HFF-Myc (cell line): ENCODE measurements at regions not wholly inside any gene's neighbourhood (a gene's known extent, or its start where the extent isn't known, plus 50 kb on each side); places are given as distances from the start of the nearest gene placed in this dataset.

ENCODE experiments used
- DNase-seq: peaks from one replicate; pipeline ENCODE4 v3.0.0-alpha.2; 2011; ENCODE audit warnings: low read depth; ENCODE audit errors: extremely low read depth
- H3K4me3 ChIP-seq: replicated peaks from 2 replicates; pipeline ENCODE4 v1.5.1; 2011; ENCODE audit warnings: low read depth, mild to moderate bottlenecking, control low read depth, low read length
- CTCF ChIP-seq: IDR thresholded peaks from 2 replicates; pipeline ENCODE4 v1.5.1; 2012; ENCODE audit warnings: mild to moderate bottlenecking, low read depth, low read length, control low read depth; ENCODE audit errors: missing control alignments

GRCh38 chr1:240672132-240672811 lies 60.3 kb upstream of the GREM2 start:
- TF ChIP-seq CTCF, result no peak
- DNase-seq, result no peak
- H3K4me3 ChIP-seq, result no peak overlapping the region

GRCh38 chr1:240667351-240667750 lies 55.4 kb upstream of the GREM2 start:
- no peak for TF ChIP-seq CTCF
- DNase-seq, result no peak
- no peak overlapping the region for H3K4me3 ChIP-seq

DNA sequence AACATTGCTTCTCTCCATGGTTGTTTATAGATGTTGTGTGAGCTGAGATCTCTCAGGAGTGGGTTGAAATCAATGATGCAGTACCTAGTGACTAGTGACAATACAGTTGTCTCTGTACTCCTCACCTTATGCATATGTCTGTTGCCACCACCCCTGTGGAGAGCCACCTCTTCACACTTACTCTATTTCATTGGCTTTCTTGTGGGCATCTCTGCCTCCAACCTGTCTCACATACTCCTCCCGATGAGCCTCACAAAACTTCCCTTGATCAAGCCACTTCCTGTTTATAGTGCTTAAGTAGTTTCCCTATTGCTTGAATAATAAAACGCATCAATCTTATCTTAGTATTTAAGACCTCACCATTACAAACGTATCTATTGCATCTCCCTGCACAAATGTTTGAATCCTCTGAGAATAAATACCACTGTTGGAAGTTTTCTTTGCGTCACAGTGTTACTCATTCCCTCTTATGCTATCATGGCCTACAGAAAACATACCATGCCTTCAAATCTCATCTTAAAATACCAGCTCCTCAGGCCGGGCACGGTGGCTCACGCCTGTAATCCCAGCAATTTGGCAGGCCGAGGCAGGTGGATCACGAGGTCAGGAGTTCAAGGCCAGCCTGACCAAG lies 54.7 kb upstream of the GREM2 start:
- no peak for TF ChIP-seq CTCF
- H3K4me3 ChIP-seq, result no peak overlapping the region
- DNase-seq, result no peak

GRCh38 chr1:240663169-240663879 lies 51.4 kb upstream of the GREM2 start:
- no peak for TF ChIP-seq CTCF
- no peak for DNase-seq
- H3K4me3 ChIP-seq, result no peak overlapping the region
